ENCODE measurements at regions not wholly inside any gene's neighbourhood (a gene's known extent, or its start where the extent isn't known, plus 50 kb on each side); places are given as distances from the start of the nearest gene placed in this dataset.
"Not testable (repeated sequence)": the region's sequence is repeated elsewhere in the genome, so short reads cannot be mapped to it uniquely, and the experiment has no call there.

DNA sequence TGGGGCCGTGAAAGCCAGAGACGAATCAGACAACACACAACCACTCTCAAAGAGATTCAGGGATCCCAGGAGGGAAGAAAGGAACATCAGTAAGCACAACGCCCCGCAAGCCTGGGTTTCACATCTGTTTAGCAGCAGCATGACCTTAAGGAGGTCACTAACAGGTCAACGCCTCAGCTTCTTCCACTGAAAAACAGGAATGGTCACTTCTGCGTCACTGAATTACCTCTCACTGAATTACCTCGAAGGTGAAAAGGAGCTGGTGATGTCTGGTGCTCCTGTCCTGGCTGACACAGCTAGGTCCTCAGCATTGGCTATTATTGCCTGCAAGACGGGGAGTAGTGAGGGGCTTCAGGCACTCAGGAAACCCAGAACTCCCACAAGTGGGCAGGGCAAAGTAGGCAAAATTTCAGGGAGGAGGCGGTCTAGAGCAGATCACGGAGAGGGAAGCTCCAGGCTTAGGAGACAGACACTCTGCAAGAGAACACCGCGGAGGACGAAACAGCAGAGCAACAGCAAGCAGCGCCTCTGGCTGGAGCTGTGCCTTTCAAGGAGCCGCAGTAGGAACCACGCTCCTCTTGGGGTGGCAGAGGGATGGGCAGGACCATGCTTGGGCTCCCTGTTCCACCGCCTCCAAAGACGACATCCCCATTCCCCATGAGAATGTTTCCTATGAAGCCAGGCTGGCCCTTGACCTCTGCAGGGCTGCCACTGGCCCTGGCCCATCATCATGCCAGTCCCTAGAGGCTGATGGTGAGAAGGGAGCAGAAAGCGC lies 108.4 kb downstream of the SINHCAF start:
- Histone ChIP-seq H3K4me2 (ENCODE audit: low read length) (no peak overlapping the region), H3K4me3 (ENCODE audit: low read length) (no peak overlapping the region), H3K9ac (ENCODE audit: low read depth, low read length) (no peak overlapping the region), H3K36me3 (ENCODE audit: insufficient read depth, low read length) (no peaks in the 10 kb centered on the region), H3K4me1 (ENCODE audit: control insufficient read depth, insufficient read depth, low read length) (no peaks in the 10 kb centered on the region), H3K27me3 (ENCODE audit: control insufficient read depth, insufficient read depth, low read length) (peaks cover 54% of the 10 kb centered on the region), H3K9me3 (replicated peaks; ENCODE audit: low read length) (no peaks in the 10 kb centered on the region)

DNA sequence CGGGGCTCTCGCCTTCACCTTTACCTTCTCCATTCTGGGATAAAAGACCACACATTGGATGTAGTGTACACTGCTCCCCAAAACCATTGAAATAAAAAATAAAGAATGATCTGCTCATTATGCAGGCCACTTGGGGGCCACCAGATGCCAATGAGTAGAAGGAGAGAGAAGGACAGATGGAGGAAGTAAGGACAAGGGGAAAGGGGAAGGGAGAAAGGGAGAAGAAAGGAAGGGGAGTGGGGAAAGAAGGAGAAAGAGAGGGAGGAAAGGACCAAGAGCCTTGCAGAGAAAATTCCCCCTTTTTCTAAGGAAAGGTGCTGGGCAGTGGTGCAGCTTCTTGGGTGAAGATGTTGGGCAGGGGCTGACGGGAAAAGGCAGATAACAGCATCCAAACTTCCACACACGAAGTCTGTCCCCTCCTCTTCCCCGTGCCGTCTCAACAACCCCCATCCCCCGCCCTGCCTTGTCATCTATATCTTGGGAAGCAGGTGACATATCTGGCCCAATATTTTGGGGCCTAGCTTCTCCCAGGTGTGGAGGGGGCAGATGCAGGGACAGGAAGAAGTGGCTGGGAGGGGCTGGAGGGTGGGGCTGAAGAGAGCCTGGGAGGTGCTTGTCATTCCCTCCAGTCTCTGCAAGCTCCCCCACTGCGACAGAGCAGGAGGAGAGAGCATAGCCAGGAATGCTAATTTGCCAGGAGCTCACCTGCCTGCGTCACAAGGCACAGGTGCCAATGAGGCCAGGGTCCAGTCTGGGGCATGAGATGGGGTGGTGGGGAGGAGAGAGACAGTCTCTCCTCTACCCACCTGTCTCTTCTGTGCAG lies 107.5 kb downstream of the SINHCAF start:
- no peaks in the 10 kb centered on the region for H3K9me3 ChIP-seq (replicated peaks; ENCODE audit: low read length)
- H3K36me3 ChIP-seq (ENCODE audit: insufficient read depth, low read length): no peaks in the 10 kb centered on the region
- H3K4me1 ChIP-seq (ENCODE audit: control insufficient read depth, insufficient read depth, low read length): no peaks in the 10 kb centered on the region
- no peak overlapping the region for H3K9ac ChIP-seq (ENCODE audit: low read depth, low read length)
- no peak overlapping the region for H3K4me3 ChIP-seq (ENCODE audit: low read length)
- H3K4me2 ChIP-seq (ENCODE audit: low read length): no peak overlapping the region
- H3K27me3 ChIP-seq (ENCODE audit: control insufficient read depth, insufficient read depth, low read length): peaks cover 54% of the 10 kb centered on the region

DNA sequence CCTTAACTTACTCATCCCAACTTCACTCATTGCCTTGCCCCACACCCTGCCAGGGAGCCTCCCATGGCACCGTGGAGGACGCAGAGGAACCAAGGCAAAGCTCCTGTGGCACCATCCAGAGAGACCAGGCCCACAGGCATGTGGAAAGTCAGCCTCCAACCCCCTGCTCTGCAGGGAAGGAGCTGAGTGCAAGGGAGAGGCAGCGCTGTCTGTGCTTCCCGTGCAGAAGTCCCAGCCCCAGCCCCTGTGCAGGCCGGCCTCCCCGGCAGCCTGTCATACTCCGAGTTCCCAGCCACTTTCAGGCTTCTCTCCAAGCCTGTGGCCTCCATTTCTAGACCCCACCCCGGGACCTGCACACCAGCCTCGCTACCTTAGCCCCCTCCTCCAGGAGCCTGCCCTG lies 106.4 kb downstream of the SINHCAF start:
- Histone ChIP-seq H3K36me3 (ENCODE audit: insufficient read depth, low read length) (no peaks in the 10 kb centered on the region), H3K4me2 (ENCODE audit: low read length) (no peak overlapping the region), H3K4me1 (ENCODE audit: control insufficient read depth, insufficient read depth, low read length) (no peaks in the 10 kb centered on the region), H3K4me3 (ENCODE audit: low read length) (no peak overlapping the region), H3K9me3 (replicated peaks; ENCODE audit: low read length) (no peaks in the 10 kb centered on the region), H3K9ac (ENCODE audit: low read depth, low read length) (no peak overlapping the region), H3K27me3 (ENCODE audit: control insufficient read depth, insufficient read depth, low read length) (peaks cover 59% of the 10 kb centered on the region)

DNA sequence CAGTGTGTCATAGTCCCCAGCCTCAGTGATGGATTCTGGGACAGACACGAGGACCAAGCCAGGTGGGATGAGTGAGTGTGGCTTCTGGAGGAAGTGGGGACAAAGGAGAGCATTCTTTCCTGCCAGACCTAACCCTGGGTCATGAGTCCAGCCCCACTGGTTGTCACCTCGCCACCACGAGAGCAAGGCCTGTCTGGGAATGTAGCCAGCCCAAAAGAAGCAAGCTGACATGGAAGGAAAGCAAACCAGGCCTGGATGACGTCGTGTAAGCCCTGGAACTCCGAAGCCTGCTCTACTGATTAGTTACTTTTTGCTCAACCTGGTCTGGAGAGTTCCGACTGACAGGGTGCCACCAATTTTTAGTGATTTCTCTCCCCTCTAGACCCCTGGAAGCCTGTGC lies 105.9 kb downstream of the SINHCAF start:
- peaks cover 58% of the 10 kb centered on the region for H3K27me3 ChIP-seq (ENCODE audit: control insufficient read depth, insufficient read depth, low read length)
- no peaks in the 10 kb centered on the region for H3K4me1 ChIP-seq (ENCODE audit: control insufficient read depth, insufficient read depth, low read length)
- no peaks in the 10 kb centered on the region for H3K9me3 ChIP-seq (replicated peaks; ENCODE audit: low read length)
- H3K4me3 ChIP-seq (ENCODE audit: low read length): no peak overlapping the region
- H3K4me2 ChIP-seq (ENCODE audit: low read length): no peak overlapping the region
- no peaks in the 10 kb centered on the region for H3K36me3 ChIP-seq (ENCODE audit: insufficient read depth, low read length)
- no peak overlapping the region for H3K9ac ChIP-seq (ENCODE audit: low read depth, low read length)

DNA sequence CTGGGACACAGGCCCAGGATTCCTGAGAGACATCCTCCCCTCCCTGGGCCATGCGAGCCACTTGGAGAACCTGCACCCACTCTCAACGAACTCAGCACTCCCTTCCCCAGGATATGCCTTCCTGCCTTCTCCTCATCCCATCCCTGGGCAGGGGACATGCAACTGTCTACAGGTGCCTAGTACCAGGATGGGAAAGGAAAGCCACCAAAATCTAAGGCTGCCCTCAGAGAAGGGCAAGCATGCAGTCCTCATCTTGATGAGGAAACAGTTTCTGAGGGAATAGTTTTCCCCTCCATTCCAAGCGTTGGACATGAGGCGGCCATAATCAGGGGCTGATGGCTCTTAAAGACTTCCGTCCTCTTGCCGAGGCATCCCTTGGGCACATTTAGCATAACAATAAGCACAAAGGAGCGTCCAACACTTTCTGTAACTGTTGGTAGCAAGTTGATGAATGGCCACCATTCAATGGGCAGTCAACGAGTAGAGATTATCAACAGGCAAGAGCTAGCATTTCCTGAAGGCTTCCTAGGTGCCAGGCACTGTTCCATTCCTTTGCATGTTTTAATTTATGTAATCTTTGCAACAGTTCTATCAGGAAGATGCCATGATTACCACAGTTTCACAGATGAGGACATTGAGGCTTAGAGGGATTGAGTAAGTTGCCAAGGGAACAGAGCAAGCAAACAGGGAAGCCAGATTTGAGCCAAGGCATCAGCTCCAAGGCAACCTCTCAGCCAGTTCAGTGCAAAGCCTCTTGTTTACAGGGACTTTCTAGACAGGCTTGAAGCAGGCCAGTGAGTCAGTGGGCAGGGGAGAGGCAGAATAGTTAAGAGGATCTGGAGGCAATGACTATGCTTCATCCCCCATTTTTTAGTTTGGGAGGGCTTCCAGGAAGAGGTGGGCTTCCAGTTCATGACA lies 105.1 kb downstream of the SINHCAF start:
- Histone ChIP-seq H3K4me3 (ENCODE audit: low read length) (no peak overlapping the region), H3K9me3 (replicated peaks; ENCODE audit: low read length) (no peaks in the 10 kb centered on the region), H3K36me3 (ENCODE audit: insufficient read depth, low read length) (no peaks in the 10 kb centered on the region), H3K9ac (ENCODE audit: low read depth, low read length) (no peak overlapping the region), H3K27me3 (ENCODE audit: control insufficient read depth, insufficient read depth, low read length) (peaks cover 55% of the 10 kb centered on the region), H3K4me1 (ENCODE audit: control insufficient read depth, insufficient read depth, low read length) (no peaks in the 10 kb centered on the region), H3K4me2 (ENCODE audit: low read length) (no peak overlapping the region)

DNA sequence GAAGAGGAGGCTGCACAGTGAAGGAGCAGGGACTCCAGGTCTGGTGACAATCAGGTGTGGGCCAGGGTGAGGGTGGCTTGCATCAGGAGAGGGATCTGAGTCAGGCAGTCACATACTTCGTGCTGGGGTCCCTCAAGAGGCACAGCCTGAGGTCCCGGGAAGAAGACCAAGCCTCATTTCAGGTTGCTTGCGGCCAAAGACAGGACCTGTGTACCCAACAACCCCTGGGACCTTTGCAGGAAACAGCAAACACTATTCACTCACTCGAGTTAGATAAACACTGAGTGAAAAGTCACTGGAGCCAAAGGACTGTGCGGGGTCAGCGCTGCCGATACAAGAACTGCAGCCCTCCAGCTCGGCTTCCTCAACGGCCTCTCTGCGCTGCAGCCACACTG lies 104.4 kb downstream of the SINHCAF start:
- H3K4me1 ChIP-seq (ENCODE audit: control insufficient read depth, insufficient read depth, low read length): no peaks in the 10 kb centered on the region
- H3K27me3 ChIP-seq (ENCODE audit: control insufficient read depth, insufficient read depth, low read length): peaks cover 54% of the 10 kb centered on the region
- no peak overlapping the region for H3K4me2 ChIP-seq (ENCODE audit: low read length)

DNA sequence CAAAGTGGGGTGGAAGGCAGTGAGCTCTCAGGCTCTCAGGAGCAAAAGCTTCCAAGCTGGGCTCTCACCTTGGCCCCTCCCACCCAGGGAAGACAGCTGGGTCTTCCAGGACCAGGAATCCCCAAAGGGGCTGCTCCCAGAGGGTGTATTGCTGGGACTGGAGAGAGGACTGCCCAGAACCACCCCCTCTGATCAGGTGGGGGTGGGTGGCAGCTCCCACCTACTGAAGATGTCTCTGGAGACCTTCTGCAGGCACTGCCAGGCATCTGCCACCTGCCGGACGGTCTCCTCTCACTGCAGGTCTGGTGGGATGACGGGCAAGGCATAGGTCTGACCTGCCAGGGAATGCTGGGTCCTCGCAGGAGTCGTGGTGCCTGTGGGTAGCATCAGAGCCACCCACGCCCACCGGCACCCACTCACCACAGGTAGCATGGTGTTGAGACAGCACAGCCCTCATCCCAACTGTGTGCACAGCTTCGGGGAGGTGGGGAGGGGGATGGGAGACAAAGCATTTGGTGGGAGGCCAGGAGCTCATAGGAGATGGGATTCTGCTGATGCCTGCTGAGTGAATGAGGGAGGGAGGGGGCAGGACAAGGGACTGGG lies 103.2 kb downstream of the SINHCAF start:
- Histone ChIP-seq H3K4me2 (ENCODE audit: low read length) (no peak overlapping the region), H3K4me1 (ENCODE audit: control insufficient read depth, insufficient read depth, low read length) (no peaks in the 10 kb centered on the region), H3K36me3 (ENCODE audit: insufficient read depth, low read length) (no peaks in the 10 kb centered on the region), H3K9ac (ENCODE audit: low read depth, low read length) (no peak overlapping the region), H3K27me3 (ENCODE audit: control insufficient read depth, insufficient read depth, low read length) (peaks cover 54% of the 10 kb centered on the region), H3K4me3 (ENCODE audit: low read length) (no peak overlapping the region), H3K9me3 (replicated peaks; ENCODE audit: low read length) (no peaks in the 10 kb centered on the region)

More for the DNA sequence above, 104.4 kb downstream of the SINHCAF start:
- H3K4me3 ChIP-seq (ENCODE audit: low read length): no peak overlapping the region
- no peak overlapping the region for H3K9ac ChIP-seq (ENCODE audit: low read depth, low read length)
- no peaks in the 10 kb centered on the region for H3K9me3 ChIP-seq (replicated peaks; ENCODE audit: low read length)
- no peaks in the 10 kb centered on the region for H3K36me3 ChIP-seq (ENCODE audit: insufficient read depth, low read length)

DNA sequence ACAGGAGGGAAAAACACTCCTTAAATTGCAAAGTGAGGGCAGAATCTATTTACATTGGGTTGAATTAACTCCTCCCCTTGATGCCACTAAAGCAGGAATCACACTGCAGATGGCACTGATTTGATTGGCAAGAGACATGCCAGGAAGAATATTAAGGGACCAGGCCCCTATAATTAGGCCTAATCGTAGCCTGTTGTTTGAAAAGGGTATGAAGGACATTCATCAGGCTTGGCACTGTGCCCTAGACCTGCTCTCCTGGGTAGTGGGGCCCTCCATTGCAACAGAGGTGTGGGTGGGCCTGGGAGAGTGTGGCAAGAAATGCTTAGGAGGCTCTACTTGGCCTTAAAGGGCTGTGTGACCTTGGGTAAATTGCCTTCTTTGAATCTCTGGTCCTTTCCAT lies 102.3 kb downstream of the SINHCAF start:
- H3K4me3 ChIP-seq (ENCODE audit: low read length); H3K9me3 ChIP-seq (replicated peaks; ENCODE audit: low read length); H3K9ac ChIP-seq (ENCODE audit: low read depth, low read length); H3K36me3 ChIP-seq (ENCODE audit: insufficient read depth, low read length); H3K4me1 ChIP-seq (ENCODE audit: control insufficient read depth, insufficient read depth, low read length); H3K4me2 ChIP-seq (ENCODE audit: low read length): not testable (repeated sequence)
- peaks cover 52% of the 10 kb centered on the region for H3K27me3 ChIP-seq (ENCODE audit: control insufficient read depth, insufficient read depth, low read length)

DNA sequence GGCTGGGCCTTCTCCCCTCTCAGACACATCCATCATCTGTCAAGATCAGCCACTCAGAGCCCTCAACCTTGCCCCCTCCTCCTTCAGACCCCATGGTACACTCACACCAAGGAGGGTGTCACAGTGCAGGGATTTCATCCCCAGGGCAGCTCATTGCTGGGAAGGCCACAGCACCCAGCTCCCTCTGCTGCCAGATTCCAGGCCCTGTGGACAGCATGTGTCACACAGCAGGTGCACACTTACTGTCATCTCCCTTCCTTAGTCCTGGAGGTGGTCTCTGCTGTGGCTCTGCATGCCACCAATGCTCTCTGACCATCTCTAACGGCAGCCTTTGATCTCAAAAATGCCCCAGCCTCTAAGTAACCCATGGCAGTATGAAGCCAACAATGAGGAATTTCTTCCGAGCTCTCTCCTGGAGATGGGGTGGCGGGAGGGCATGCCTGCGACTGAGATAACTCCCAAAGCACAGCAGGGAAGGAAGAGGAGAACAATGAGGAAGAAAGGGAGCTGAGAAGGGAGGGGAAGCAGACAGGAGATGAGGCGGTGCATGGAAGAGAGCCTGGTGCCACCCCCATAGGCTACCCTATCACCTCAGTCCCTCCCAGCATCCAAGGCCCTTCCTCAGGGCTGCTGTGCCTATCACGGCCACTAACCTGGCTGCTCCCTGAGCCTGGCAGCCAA lies 101.0 kb downstream of the SINHCAF start:
- Histone ChIP-seq H3K9ac (ENCODE audit: low read depth, low read length) (no peak overlapping the region), H3K27me3 (ENCODE audit: control insufficient read depth, insufficient read depth, low read length) (peaks cover 58% of the 10 kb centered on the region), H3K4me1 (ENCODE audit: control insufficient read depth, insufficient read depth, low read length) (no peaks in the 10 kb centered on the region), H3K4me2 (ENCODE audit: low read length) (no peak overlapping the region), H3K9me3 (replicated peaks; ENCODE audit: low read length) (no peaks in the 10 kb centered on the region), H3K4me3 (ENCODE audit: low read length) (no peak overlapping the region), H3K36me3 (ENCODE audit: insufficient read depth, low read length) (no peaks in the 10 kb centered on the region)

DNA sequence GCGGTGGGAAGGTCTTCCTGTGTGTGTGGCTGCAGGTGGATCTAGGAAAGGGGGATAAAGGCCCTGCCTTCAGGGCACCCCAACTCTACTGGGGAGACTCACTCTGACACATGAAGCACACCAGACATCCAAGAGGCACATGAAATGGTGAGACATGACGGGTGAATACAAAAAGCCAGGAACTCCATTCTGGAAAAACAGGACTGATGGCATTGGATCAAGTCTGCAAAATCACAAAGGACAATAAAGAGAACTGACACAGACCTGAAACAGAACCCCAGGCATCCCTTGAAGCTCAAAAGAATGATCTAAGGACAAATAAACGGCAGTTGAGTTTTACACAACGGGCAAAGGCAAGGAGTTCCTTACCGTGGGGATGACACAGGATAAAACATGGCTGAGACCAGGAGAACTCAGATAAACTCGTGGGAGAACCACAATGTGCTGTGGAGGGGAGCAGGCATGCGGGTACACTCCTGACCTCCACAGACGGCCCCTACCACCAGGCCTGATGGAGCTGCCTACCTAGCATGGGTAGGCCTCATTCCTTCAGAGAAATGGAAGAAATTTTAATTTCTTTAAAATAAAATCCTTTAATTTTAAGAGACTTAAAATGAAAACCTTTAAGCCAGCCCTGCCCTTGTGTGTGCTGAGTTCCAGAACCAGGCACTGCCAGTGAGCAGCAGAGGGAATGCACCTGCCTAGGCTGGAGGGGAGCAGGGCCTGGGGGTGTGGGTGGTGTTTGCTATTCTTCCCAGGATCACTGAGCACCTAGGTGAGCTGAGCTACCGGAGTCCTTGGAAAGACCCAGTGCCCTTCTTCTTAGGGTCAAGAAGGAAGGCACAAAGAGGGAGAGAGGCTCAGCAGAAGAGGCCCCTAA lies 100.1 kb downstream of the SINHCAF start:
- no peaks in the 10 kb centered on the region for H3K9me3 ChIP-seq (replicated peaks; ENCODE audit: low read length)

More for the DNA sequence above, 100.1 kb downstream of the SINHCAF start:
- no peak overlapping the region for H3K4me3 ChIP-seq (ENCODE audit: low read length)
- H3K9ac ChIP-seq (ENCODE audit: low read depth, low read length): no peak overlapping the region
- H3K4me2 ChIP-seq (ENCODE audit: low read length): no peak overlapping the region
- no peaks in the 10 kb centered on the region for H3K36me3 ChIP-seq (ENCODE audit: insufficient read depth, low read length)
- peaks cover 51% of the 10 kb centered on the region for H3K27me3 ChIP-seq (ENCODE audit: control insufficient read depth, insufficient read depth, low read length)
- no peaks in the 10 kb centered on the region for H3K4me1 ChIP-seq (ENCODE audit: control insufficient read depth, insufficient read depth, low read length)

Measured in skeletal muscle satellite cell (primary cell).